ENCODE measurements at regions not wholly inside any gene's neighbourhood (a gene's known extent, or its start where the extent isn't known, plus 50 kb on each side); places are given as distances from the start of the nearest gene placed in this dataset.

DNA sequence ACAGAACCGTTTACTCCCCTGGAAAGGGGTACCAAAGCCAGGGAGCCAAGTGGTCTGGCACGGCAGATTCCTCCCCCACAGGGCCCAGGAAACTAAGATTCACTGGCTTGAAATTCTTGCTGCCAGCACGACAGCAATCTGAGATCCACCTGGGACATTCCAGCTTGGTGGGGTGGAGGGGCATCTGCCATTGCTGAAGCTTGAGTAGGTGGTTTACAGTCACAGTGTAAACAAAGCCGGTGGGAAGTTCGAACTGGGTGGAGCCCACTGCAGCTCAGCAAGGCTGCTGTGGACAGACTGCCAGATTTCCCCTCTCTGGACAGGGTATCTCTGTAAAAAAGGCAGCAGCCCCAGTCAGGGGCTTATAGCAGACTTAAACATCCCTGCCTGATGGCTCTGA lies 901.7 kb upstream of the LRRTM1 start:
- DNase-seq (ENCODE audit: low spot score): no peak

DNA sequence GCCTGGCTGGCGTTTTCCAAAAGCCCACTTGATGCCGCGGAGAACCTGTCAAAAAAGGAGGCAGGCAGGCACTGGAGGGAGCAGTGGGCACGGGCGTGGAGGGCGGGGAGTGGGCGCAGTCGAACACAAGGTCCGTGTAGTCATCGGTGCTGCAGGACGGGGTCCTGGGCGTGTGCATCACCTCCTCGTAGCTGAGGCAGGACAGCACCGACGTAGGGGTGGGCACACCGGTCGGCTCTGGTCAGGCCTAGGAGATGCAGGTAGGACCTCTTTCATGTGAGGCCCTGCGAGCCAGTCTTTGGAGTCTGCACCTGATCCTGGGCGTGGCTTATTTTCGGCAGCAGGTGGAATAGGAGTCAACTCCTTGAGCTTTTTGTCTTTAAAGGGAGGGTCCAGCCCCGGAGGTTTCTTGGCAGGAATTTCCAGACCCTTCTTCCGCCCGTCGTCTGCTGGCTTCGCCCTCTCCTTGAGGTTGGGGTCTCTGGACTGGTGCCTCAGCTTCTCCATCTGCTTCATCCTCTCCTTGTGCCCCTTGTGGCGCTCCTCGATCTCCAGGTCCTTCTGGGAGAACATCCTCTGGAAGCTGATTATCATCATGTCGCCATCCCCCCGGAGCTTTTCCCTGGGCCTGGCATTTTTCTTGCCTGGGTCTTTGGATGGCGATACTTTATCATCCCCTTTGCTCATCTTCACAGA lies 892.5 kb upstream of the LRRTM1 start:
- no peak for DNase-seq (ENCODE audit: low spot score)

DNA sequence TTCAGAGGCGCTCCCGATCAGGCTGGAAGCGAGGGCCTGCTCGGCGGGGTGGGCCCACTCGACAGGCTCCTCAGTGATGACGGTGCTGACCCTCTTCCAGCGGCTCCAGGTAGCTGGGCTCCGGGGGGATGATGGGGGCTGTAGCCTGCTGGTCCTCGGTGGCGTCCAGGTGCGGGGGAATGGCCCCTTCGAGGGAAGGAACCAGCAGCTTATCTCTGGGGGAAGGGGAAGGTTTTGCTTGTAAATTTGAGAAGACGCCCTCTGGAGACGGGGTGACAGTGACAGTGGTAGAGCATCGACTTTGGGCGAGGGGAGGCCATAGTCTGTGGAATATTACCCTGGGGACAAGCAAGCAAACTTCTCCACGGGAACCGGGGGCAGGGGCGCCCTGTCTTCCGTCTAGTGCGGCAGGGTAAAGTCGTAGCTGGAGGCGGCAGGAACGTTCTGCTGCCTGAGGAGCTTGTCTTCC lies 891.9 kb upstream of the LRRTM1 start:
- DNase-seq (ENCODE audit: low spot score): no peak

DNA sequence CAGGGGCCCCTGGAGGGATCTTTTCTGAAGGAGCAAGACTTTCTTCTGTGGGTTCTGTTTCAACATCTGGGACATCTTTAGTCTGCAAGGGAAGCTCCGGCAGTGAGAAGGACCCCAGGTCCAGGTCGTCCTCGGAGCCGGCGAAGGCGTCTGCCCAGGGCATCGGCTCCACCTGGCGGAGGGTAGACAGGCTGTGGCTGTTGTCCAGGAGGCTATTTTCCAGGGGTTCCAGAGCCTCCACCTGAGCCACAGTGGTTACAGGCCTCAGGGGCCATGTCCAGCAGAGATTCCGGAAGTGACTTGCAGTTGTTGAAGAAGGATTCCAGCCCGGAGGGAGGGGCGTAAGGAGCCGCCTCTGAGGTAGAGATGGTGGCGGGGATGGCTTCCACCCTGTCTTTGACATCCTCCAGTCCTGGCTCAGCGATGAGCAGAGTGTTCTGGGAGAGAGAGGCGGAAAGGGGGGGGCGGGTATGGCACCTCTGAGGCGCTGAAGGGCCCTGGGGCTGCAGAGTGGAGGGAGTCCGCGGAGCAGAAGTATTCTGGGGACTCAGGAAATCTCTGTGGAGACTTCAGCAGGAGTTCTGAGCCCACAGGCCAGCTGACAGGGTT lies 891.3 kb upstream of the LRRTM1 start:
- no peak for DNase-seq (ENCODE audit: low spot score)

DNA sequence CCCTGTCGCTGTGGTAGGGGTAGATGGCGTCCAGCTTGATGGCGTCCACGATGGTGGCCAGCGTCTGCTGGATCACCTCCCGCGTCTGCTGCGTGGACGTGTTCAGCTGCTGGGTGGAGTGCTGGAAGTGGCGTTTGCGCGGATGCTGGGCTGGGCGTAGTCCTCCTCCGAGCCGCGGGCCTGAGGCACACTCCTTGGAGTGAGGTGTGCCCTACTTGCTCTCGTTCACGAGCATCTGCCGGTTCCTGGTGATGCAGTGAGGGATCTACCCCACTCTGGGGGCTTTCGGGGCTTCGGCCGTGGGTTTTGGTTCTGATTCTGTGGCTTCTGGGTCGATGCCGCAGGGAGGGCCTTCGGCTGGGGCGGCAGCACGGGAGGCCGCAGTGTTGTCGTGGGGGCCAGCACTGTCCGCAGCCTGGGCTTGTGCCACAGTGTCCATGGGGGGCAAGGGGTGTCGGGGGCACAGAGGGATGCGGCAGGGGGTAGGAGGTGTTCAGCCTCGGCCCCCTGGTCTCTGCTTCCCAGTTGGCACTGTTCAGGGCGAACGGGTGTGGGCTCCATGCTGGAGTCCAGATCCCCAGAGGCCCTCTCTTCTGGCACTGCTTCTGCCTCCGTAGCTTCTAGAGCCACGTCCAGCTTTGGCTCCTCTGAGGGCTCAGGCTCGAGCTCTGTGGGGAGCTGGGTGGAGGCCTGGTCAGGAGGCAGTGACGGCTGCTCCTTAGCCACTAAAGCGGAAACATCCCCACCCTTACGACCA lies 890.6 kb upstream of the LRRTM1 start:
- DNase-seq (ENCODE audit: low spot score): no peak

DNA sequence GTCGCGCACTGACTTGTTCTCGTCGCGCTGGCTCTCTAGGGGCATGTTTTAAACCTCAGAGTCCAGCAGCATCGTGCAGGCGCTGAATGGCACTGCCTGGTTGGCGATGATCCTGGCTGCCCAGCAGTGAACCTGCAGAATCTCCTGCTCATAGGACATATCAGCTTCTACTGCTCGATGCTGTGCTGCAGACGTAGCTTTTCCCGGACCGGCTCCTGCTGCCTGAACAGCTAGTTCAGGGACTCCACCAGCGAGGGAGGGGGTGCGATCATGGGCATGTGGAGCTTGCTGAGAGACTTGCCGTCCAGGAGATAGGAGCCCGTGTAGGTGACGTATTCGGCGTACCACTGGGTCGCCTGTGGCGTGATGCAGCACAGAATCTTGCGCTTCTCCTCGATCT lies 890.0 kb upstream of the LRRTM1 start:
- no peak for DNase-seq (ENCODE audit: low spot score)

DNA sequence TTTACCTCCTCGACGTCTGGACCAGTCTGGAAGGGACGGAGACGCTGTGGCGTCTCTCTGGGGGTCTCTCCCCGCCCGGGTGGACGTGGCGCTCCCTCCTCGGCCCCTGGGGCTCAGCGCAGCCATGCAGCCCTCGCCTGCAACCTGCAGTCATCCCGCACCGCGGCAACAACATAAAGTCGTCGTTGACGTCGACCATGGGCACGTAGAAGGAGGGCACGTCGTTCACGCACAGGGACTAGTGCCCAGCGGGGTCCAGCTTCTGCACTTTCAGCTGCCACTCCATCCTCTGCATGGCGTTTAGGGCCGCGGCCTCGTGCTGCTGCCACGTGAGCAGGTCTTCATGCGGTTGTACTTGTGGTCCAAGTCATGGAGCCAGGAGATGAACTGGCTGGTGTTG lies 889.6 kb upstream of the LRRTM1 start:
- no peak for DNase-seq (ENCODE audit: low spot score)

DNA sequence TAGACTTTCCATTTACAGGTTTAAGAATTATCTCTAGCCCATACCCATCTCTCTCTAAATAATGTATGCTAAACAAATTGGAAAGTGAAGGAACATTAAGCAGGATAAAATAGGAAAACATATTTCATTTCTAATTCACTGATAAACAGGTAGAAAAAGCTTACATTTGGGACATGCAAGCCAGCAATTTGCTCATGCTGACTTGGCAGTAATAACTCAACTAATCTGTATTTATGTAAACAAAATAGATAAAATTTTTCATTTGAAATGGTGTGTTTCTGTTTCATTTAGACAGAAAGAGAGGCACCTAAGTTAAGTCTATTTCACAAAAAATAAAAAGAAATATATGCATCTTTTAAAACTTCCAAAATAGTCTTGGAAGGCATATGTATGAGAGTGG lies 877.3 kb upstream of the LRRTM1 start:
- no peak for DNase-seq (ENCODE audit: low spot score)

DNA sequence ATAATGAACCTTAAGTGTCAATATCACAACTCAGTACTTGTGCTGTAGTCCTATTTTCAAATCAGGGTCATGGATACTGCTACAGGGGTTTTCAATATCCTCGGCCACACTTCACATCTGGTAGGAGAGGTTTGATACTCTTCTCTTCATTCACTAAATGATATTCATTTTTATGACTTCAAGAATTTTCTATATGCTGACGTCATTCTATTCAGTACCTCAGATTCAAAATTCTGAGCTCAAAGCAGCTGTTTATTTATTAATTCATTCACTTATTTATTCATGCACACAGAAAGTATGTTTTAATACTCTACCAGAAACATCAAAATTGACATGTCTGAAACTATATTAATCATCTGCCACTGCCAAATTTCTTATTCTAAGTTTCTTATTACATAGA lies 866.9 kb upstream of the LRRTM1 start:
- DNase-seq (ENCODE audit: low spot score): no peak

DNA sequence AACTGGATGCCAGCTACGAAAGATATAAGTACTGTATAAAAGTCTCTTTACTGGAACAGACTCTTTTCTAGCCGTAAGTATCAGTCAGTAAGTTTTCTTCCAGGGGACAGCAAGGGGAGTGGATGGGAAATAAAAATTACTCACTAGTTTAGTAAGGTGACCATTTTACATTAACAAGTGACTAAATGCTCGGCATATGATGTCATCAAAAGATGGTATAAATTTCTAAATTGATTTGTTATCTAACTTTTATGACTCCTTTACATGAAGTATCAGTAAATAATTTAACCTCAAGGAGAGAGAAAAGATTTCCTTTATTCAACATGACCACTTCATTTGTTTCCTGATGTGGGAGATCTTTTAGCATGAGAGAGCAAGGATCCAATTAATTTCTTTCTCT lies 859.0 kb upstream of the LRRTM1 start:
- DNase-seq (ENCODE audit: low spot score): no peak

DNA sequence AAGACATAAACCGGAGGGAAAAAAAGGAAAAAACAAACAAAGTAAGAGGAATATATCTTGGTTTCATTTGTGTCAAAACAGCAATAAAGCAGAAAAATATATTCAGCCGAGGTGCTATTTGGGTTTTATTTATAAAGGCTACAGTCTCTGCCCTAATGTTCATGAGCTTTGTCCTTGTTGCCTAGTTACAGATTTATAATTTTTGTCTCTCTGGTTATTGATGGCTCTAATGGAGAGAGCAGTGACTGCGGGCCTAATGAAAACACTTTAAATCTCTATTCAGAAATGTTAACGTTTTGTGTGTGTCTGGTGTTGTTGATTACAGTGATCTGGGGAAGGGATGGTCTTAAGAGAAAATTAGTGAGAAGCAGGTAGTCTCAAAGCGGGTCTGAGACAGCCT lies 854.0 kb upstream of the LRRTM1 start:
- no peak for DNase-seq (ENCODE audit: low spot score)

DNA sequence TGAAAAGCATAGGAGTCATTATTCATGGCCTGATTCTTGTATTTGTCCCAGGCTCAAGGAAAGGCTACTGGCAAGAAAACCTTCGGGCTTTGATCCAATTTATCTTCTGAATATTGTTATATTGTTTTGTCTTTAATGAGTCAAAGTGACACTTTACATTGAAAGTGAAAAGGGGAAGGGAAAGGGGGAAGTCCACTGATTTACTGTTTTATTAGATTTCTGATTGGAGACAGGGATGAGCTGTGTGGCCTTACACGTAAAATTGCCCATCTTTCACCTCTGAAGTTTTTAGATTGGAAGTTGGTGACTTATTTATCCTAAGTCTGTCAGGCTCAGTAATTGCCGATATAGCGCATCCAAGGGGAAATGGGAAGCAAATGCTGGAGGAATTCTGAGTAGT lies 843.8 kb upstream of the LRRTM1 start:
- no peak for DNase-seq (ENCODE audit: low spot score)

DNA sequence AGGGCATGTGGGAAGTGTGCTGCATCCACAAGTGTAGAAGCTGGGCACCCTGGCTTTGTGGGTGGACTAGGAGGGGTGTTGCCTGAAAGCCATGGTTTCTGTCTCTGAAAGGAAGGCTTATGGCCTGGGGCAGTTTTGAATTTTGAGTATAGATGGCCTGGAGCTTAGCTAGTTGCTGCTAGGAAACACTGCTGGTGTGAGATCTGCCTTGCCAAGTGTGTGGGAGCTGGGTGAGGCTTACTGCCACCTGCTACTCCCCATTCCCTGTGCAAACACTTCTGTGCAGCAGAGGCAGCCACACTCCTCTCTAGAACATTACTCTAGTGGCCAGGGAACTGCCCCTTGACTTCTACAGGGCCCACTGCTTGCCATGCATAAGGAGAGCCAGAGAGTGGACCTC lies 831.7 kb upstream of the LRRTM1 start:
- no peak for DNase-seq (ENCODE audit: low spot score)

DNA sequence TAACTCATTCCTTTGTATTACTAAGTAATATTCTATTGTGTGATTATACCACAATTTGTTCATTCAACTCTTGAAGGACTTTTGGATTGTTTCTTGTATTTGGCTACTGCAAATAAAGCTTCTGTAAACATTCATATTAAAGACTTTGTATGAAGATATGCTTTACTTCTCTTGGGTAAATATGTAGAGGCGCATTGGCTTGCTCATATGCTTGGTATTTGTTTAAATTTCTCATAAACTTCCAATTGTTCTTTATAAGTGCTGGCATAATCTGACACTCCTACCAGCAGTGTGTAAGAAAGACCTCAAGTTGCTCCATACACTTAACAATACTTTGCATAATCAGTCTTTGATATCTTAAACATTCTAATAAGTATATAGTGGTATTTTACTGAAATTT lies 792.8 kb upstream of the LRRTM1 start:
- no peak for DNase-seq (ENCODE audit: low spot score)

DNA sequence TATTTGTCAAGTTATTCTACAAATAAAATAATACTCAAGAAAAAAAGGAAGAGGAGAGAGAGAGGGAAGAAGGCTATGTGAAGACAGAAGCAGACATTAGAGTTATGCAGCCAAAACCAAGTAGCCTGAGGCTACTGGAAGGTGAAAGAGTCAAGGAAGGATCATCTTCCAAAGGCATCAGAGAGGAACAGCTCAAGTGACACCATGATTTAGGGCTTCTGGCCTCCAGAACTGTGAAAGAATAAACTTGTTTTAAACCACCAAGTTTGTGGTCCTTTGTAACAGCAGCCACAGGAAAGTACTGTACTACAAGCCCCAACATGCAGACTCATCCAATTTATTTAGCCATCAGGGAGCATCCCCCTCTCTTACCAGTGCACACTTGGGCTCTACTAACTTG lies 788.5 kb upstream of the LRRTM1 start:
- DNase-seq (ENCODE audit: low spot score): no peak

DNA sequence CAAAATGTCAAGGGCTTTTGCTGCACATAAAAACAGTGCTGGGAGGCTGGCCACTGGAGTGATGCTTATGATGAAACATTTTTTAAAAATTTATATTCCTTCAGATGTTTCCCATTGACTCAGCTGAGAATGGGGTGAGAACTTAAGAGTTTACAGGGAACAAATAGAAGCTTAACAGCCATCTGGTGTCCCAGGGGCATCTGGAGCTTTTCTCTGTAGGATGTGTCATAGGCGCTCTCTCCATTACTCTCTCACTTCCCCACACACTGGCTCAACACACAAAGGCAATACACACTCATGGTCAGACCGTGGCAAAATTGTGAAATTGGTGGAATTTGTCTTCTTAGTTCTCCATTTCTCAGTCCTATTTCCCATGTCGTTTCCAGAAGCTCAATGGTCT lies 783.1 kb upstream of the LRRTM1 start:
- DNase-seq (ENCODE audit: low spot score): no peak

DNA sequence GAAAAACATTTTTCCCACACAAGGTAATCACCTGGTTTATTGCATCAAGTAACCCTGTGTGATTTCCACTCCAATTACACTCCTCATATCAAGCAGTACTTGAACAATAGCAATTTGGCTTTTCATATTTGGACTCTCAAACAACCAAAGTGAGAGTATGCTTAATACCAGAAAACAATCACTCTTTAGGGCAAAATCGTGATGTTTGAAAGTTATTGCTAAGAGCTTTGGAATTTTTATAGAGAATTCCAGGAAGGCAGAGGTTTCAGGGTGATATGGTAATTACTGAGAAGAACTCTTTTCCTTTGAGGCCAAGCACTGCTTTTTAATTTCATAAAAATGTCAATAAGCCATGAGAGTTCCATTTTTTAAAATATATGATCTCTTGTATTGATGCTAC lies 779.5 kb upstream of the LRRTM1 start:
- no peak for DNase-seq (ENCODE audit: low spot score)

DNA sequence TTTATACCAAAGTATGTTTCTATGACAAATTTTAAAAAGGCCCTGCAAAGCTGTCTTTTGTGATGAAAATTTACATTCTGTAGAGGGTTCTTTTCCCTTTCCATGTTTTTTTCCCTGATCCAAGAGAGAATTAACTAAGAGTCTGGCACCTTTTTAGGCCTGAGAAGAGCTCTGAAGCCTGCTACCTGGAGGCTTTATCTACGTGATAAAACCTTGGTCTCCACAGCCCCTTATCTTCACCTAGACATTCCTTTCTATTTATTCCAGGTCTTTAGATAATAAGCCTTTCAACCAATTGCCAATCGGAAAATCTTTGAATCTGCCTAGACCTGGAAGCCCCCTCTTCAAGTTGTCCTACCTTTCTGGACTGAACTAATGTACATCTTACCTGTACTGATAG lies 774.1 kb upstream of the LRRTM1 start:
- DNase-seq (ENCODE audit: low spot score): no peak

DNA sequence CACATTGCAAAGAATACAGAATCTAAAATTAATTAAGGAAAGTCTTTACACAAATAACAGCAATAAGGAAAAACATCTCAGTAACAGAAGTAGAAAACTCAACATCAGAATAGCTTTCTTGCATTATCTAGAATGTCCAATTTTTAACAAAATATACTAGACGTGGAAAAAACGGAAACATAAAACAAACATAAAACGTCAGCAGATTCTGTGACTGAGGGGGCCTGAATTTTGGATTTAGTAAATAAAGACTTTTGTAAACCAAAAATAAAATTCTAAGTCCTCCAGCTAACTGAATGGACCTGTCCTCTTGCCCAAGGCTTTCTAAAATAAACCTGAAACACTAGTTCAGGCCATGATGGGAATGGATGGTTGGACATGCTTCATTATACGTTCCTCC lies 773.5 kb upstream of the LRRTM1 start:
- DNase-seq (ENCODE audit: low spot score): no peak

DNA sequence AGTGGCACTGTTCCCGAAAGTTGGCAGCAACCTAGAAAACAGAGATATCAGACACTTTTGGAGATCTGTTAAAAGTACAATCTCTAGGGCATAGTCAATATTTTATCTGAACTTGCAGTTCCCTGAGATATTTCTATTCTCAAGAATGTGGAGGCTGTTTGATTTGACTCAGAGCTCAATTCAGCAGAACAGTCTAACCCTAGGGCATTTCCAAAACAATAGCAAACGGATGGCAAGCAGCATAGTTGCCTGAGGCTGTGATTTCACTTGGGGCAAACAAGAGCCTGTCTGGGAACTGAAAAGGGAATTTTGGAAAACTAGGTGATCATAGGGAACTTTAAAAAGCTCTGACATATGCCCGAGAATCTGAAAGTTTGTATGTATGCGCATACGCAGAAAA lies 772.8 kb upstream of the LRRTM1 start:
- DNase-seq (ENCODE audit: low spot score): no peak

DNA sequence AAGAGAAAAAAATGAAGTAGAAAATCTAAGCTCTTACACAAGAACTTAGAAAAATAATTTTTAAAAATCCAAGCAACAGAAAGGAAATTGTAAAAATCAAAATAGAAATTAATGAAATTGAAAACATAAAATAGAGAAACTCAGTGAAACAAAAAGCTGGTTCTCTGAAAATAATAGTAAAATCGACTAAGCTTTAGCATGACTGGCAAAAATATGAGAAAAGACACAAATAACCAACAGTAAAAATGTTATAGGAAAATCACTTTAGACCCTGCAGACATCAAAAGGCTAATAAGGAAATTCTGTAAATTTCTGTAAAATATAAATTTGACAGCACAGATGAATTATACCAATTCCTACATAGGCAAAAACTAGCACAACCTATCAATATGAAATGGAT lies 768.9 kb upstream of the LRRTM1 start:
- no peak for DNase-seq (ENCODE audit: low spot score)

DNA sequence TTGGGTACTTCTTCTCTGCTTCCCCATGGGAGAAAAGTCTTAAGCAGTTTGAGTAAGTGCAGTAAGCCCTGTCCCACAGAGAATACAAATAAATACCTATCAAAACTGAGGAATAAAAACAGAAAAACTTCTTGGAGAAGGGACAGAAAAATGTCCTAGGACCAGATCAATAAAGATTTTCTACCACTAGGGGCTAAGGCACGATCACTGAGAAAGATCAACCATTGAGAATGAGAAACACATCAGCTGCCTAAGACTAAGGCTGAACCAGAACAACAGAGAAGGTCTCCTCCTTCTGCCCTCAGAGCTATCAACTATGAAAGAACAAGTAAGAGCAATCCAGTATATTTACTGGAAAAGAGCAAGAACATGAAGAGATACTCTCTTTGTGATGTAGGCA lies 763.6 kb upstream of the LRRTM1 start:
- no peak for DNase-seq (ENCODE audit: low spot score)

DNA sequence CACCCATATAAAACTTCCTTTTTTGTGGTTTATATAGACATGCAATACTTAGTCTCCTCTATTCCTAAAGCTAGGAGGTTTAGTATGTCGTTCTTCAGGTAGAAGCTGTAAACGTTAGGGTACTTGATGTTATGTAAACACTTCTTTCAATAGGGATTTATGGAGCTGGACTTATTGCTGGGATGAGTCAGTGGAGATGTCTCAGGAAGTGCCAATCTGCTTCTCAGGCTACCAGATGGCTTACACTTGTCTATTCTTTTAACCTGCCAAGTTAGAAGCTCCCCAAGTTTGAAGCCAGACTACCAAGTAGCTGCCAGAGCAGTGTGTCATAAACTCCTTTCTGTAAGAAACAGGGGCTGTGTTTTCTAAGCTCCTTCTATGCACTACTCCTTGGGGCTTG lies 756.5 kb upstream of the LRRTM1 start:
- DNase-seq (ENCODE audit: low spot score): no peak

Data from kidney capillary endothelial cell (primary cell).